GM21515 (cell line): ENCODE measurements at regions not wholly inside any gene's neighbourhood (a gene's known extent, or its start where the extent isn't known, plus 50 kb on each side); places are given as distances from the start of the nearest gene placed in this dataset.

ENCODE experiments used
- ATAC-seq: cut with Tn5 transposase; IDR thresholded peaks from one replicate; pipeline ENCODE4 v1.9.1; 2021; ENCODE audit not compliant: unreplicated experiment

- ATAC-seq: no peak
These were observed 95.8 kb upstream of the TGFBR2 start for GRCh38 chr3:30510596-30510995.

- no peak for ATAC-seq
These were observed 94.7 kb upstream of the TGFBR2 start for GRCh38 chr3:30511524-30512251.

GRCh38 chr3:30512576-30512975, 93.8 kb upstream of the TGFBR2 start:
- ATAC-seq: no peak

GRCh38 chr3:30513374-30514152, 92.8 kb upstream of the TGFBR2 start:
- no peak for ATAC-seq

- no peak for ATAC-seq
These were observed 90.2 kb upstream of the TGFBR2 start for GRCh38 chr3:30516238-30516637.

- no peak for ATAC-seq
These were observed 88.1 kb upstream of the TGFBR2 start for GRCh38 chr3:30518181-30518864.

GRCh38 chr3:30518872-30519271, 87.5 kb upstream of the TGFBR2 start:
- no peak for ATAC-seq

GRCh38 chr3:30520699-30521098, 85.7 kb upstream of the TGFBR2 start:
- ATAC-seq: no peak

- no peak for ATAC-seq
These were observed 85.2 kb upstream of the TGFBR2 start for GRCh38 chr3:30521156-30521715.

GRCh38 chr3:30522476-30522875, 83.9 kb upstream of the TGFBR2 start:
- no peak for ATAC-seq

- no peak for ATAC-seq
These were observed 83.0 kb upstream of the TGFBR2 start for GRCh38 chr3:30523366-30523765.

- ATAC-seq: no peak
These were observed 81.9 kb upstream of the TGFBR2 start for GRCh38 chr3:30524357-30525040.

- no peak for ATAC-seq
These were observed 80.4 kb upstream of the TGFBR2 start for GRCh38 chr3:30526031-30526430.

GRCh38 chr3:30527186-30527585, 79.2 kb upstream of the TGFBR2 start:
- no peak for ATAC-seq

- ATAC-seq: no peak
These were observed 78.7 kb upstream of the TGFBR2 start for GRCh38 chr3:30527720-30528119.

GRCh38 chr3:30530084-30530483, 76.3 kb upstream of the TGFBR2 start:
- ATAC-seq: no peak

- no peak for ATAC-seq
These were observed 75.3 kb upstream of the TGFBR2 start for GRCh38 chr3:30531017-30531570.

- no peak for ATAC-seq
These were observed 70.9 kb upstream of the TGFBR2 start for GRCh38 chr3:30535525-30535924.

- ATAC-seq: no peak
These were observed 67.6 kb upstream of the TGFBR2 start for GRCh38 chr3:30538791-30539190.

- ATAC-seq: no peak
These were observed 67.2 kb upstream of the TGFBR2 start for GRCh38 chr3:30539206-30539605.

GRCh38 chr3:30539772-30540171, 66.6 kb upstream of the TGFBR2 start:
- ATAC-seq: no peak
